HCT116 (cell line): ENCODE measurements at regions not wholly inside any gene's neighbourhood (a gene's known extent, or its start where the extent isn't known, plus 50 kb on each side); places are given as distances from the start of the nearest gene placed in this dataset.

Experiments used
- ATAC-seq: fragments of 200-7000 bp; cut with Tn5 transposase; 2 replicates; pipeline ENCODE4 v1.9.1; 2020; ENCODE audit warnings: mild to moderate bottlenecking, moderate library complexity
- BruUV-seq: library from RNA; stranded (reverse); fragments of 400-500 nt; replicated peaks from 2 replicates; lab custom pipeline; 2021; lab: Mats Ljungman, UMichigan
- CTCF ChIA-PET: fragments of 300-600 bp; sonication (Branson Sonifier 250); formaldehyde crosslinking; loops from one replicate; lab custom pipeline; 2021; ENCODE audit warnings: antibody characterized with exemption; lab: Charles Lee
- POLR2A ChIA-PET: fragments of 300-600, 350-600 bp; sonication (Branson Sonifier 250); formaldehyde crosslinking; loops from one replicate; lab custom pipeline; 2021; ENCODE audit warnings: antibody characterized with exemption; lab: Charles Lee
- RAD21 ChIA-PET, 2 experiments: fragments of 300-600 bp; sonication (Branson Sonifier 250); formaldehyde crosslinking; loops; one replicate each; lab custom pipeline; 2023; ENCODE audit warnings: low total read pairs in 2 of 2; ENCODE audit not compliant: uncharacterized antibody in 2 of 2, unreplicated experiment in 2 of 2, low non-redundant PET in 1 of 2; lab: Charles Lee
- DNase-seq: peaks from one replicate; pipeline ENCODE4 v3.0.0-alpha.2; 2010; ENCODE audit warnings: low read depth, low spot score
- H2AFZ ChIP-seq: fragments of 200-600 bp; shearing (Covaris generic), sonication (generic); 2 replicates; pipeline ENCODE4 v1.6.1; 2017; ENCODE audit warnings: low read depth, mixed run types, mixed read lengths, antibody characterized with exemption, low read length; ENCODE audit not compliant: poor library complexity, severe bottlenecking
- H3K27ac ChIP-seq: 2 replicates; pipeline ENCODE4 v1.5.1; 2012; ENCODE audit warnings: low read depth, low read length
- H3K27me3 ChIP-seq: fragments of 200-600 bp; sonication (generic); 2 replicates; pipeline ENCODE4 v1.6.1; 2016; ENCODE audit warnings: mixed run types, low read length, mixed read lengths; ENCODE audit not compliant: insufficient read depth
- H3K36me3 ChIP-seq, 2 experiments: fragments of 200-500 bp in 1 of 2; fragments of 200-600 bp in 1 of 2; sonication (Bioruptor generic) in 1 of 2; sonication (generic) in 1 of 2; 2 replicates each; pipeline versions ENCODE4 v1.5.1 to v1.6.1; 2014 to 2016; ENCODE audit warnings: low read length in 2 of 2, inconsistent platforms in 1 of 2, mixed read lengths in 1 of 2, mixed run types in 1 of 2; ENCODE audit not compliant: insufficient read depth in 2 of 2, control insufficient read depth in 1 of 2
- H3K4me1 ChIP-seq, 2 experiments: fragments of 200-600 bp in 1 of 2; sonication (generic) in 1 of 2; 2 replicates each; pipeline versions ENCODE4 v1.5.1 to v1.6.1; 2012 to 2017; ENCODE audit warnings: low read length in 2 of 2, inconsistent platforms in 1 of 2, mild to moderate bottlenecking in 1 of 2, mixed read lengths in 1 of 2, mixed run types in 1 of 2, moderate library complexity in 1 of 2; ENCODE audit not compliant: insufficient read depth in 2 of 2, control insufficient read depth in 1 of 2
- H3K4me2 ChIP-seq: fragments of 200-600 bp; sonication (generic); 2 replicates; pipeline ENCODE4 v1.6.1; 2017; ENCODE audit warnings: mixed run types, low read length, mixed read lengths
- H3K4me3 ChIP-seq, 2 experiments: fragments of 200-600 bp in 1 of 2; sonication (generic) in 1 of 2; replicated peaks in 1 of 2; 2 replicates each; pipeline ENCODE4 v1.5.1; 2011 to 2016; ENCODE audit warnings: low read length in 2 of 2, control low read depth in 1 of 2, low read depth in 1 of 2, mild to moderate bottlenecking in 1 of 2, mixed read lengths in 1 of 2, mixed run types in 1 of 2
- H3K79me2 ChIP-seq: fragments of 200-600 bp; sonication (generic); 2 replicates; pipeline ENCODE4 v1.6.1; 2017; ENCODE audit warnings: mild to moderate bottlenecking, mixed run types, low read length, moderate library complexity, mixed read lengths; ENCODE audit not compliant: insufficient read depth
- H3K9ac ChIP-seq: fragments of 200-600 bp; sonication (generic); 2 replicates; pipeline ENCODE4 v1.6.1; 2016; ENCODE audit warnings: low read length, mixed read lengths
- H3K9me2 ChIP-seq: fragments of 200-600 bp; sonication (generic), shearing (Covaris generic); 2 replicates; pipeline ENCODE4 v1.6.1; 2017; ENCODE audit warnings: mixed run types, mild to moderate bottlenecking, moderate library complexity; ENCODE audit not compliant: insufficient read depth
- H3K9me3 ChIP-seq, 2 experiments: fragments of 200-500 bp in 1 of 2; fragments of 200-600 bp in 1 of 2; sonication (Bioruptor generic) in 1 of 2; sonication (generic) in 1 of 2; 2 replicates each; pipeline ENCODE4 v1.6.1; 2014 to 2017; ENCODE audit warnings: low read length in 2 of 2, mixed read lengths in 2 of 2, inconsistent platforms in 1 of 2, low read depth in 1 of 2, mild to moderate bottlenecking in 1 of 2, mixed run types in 1 of 2, moderate library complexity in 1 of 2; ENCODE audit not compliant: control insufficient read depth in 1 of 2, insufficient read depth in 1 of 2
- H4K20me1 ChIP-seq: fragments of 200-600 bp; sonication (generic), shearing (Covaris generic); 2 replicates; pipeline ENCODE4 v1.6.1; 2017; ENCODE audit warnings: mixed run types, mild to moderate bottlenecking, moderate library complexity; ENCODE audit not compliant: insufficient read depth
- CBX3 ChIP-seq: IDR thresholded peaks from 2 replicates; pipeline ENCODE4 v1.6.1; 2012; ENCODE audit warnings: low read depth
- CEBPB ChIP-seq: IDR thresholded peaks from 2 replicates; pipeline ENCODE4 v1.6.1; 2012; ENCODE audit warnings: low read depth
- EGR1 ChIP-seq: IDR thresholded peaks from 2 replicates; pipeline ENCODE4 v1.6.1; 2012; ENCODE audit warnings: low read depth
- EZH2 ChIP-seq: fragments of 200-600 bp; sonication (generic); IDR thresholded peaks from 2 replicates; pipeline ENCODE4 v1.6.1; 2017; ENCODE audit warnings: antibody characterized with exemption, mixed run types
- EZH2phosphoT487 ChIP-seq: fragments of 200-600 bp; IDR thresholded peaks from 2 replicates; pipeline ENCODE4 v1.6.1; 2018; ENCODE audit warnings: antibody characterized with exemption, borderline replicate concordance
- JUND ChIP-seq: IDR thresholded peaks from 2 replicates; pipeline ENCODE4 v1.6.1; 2012
- POLR2A ChIP-seq: IDR thresholded peaks from 2 replicates; pipeline ENCODE4 v1.7.0; 2011; ENCODE audit warnings: borderline replicate concordance; ENCODE audit not compliant: insufficient read depth, insufficient read length; ENCODE audit errors: extremely low read depth
- POLR2AphosphoS5 ChIP-seq: IDR thresholded peaks from 2 replicates; pipeline ENCODE4 v1.6.1; 2011; ENCODE audit warnings: mild to moderate bottlenecking, low read depth, low read length, moderate library complexity
- RAD21 ChIP-seq: IDR thresholded peaks from 2 replicates; pipeline ENCODE4 v1.6.1; 2012; ENCODE audit warnings: low read depth, mild to moderate bottlenecking
- REST ChIP-seq: IDR thresholded peaks from 2 replicates; pipeline ENCODE4 v1.6.1; 2012; ENCODE audit warnings: low read depth
- YY1 ChIP-seq: IDR thresholded peaks from 2 replicates; pipeline ENCODE4 v1.6.1; 2011; ENCODE audit warnings: low read length, low read depth, moderate library complexity, mild to moderate bottlenecking; ENCODE audit not compliant: insufficient replicate concordance; ENCODE audit errors: extremely low read depth
- ZBTB33 ChIP-seq: IDR thresholded peaks from 2 replicates; pipeline ENCODE4 v1.6.1; 2011; ENCODE audit warnings: mild to moderate bottlenecking, low read length, moderate library complexity; ENCODE audit not compliant: insufficient replicate concordance; ENCODE audit errors: extremely low read depth
- ZFX ChIP-seq: fragments of 450-650 bp; IDR thresholded peaks from 2 replicates; pipeline ENCODE4 v1.6.1; 2017
- ZNF274 ChIP-seq: fragments of 200-500 bp; sonication (Bioruptor generic); IDR thresholded peaks from 2 replicates; pipeline ENCODE4 v1.6.1; 2014; ENCODE audit warnings: mild to moderate bottlenecking, low read depth, low read length, inconsistent platforms
- intact Hi-C: fragments of 100-400 bp; cut with micrococcal nuclease; formaldehyde crosslinking; loops from 2 replicates; pipeline ENCODE4 v1.10.0; 2022
- TF ChIP-seq, protein P1 (sequence below): IDR thresholded peaks from 2 replicates; pipeline ENCODE4 v1.6.1; 2012
- TF ChIP-seq, protein P2 (sequence below): IDR thresholded peaks from 2 replicates; pipeline ENCODE4 v1.6.1; 2012

DNA sequence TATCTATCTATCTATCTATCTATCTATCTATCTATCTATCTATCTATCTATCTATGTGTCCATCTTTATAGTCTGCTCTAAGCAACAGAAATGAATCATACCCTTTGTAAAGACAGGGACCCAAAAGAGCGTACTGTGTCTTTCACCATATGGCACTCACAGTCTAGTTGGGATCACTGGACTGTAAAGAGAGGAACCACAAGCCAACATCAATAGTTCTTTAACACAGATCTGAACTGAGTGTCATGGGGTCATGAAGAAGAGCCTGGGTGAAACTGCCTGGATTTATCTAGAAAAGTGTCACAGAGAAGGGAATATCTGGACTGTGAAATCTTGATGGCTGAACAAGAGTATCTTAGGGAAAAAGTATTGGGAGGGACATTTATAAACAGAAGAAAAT is 619.1 kb upstream of the SOX9 start:
- H3K27me3 ChIP-seq, result no peaks in the 10 kb centered on the region
- no peak overlapping the region for H3K4me2 ChIP-seq
- H3K9me2 ChIP-seq, result no peaks in the 10 kb centered on the region
- intact Hi-C loops, result no loop called here
- no TSS peak for BruUV-seq
- H3K9me3 ChIP-seq, result no peaks in the 10 kb centered on the region
- ChIA-PET CTCF (no interaction called here), POLR2A (no interaction called here), RAD21 (no interaction called here)
- H3K4me1 ChIP-seq, result no peaks in the 10 kb centered on the region
- H3K4me3 ChIP-seq, result no peak overlapping the region
- no peak overlapping the region for H3K9ac ChIP-seq
- no peak overlapping the region for H3K27ac ChIP-seq
- no peaks in the 10 kb centered on the region for H3K79me2 ChIP-seq
- no peak for DNase-seq
- no peaks in the 10 kb centered on the region for H4K20me1 ChIP-seq
- H3K36me3 ChIP-seq, result no peaks in the 10 kb centered on the region
- H2AFZ ChIP-seq, result no peak overlapping the region
- TF ChIP-seq JUND, result no peak
- no peak for TF ChIP-seq EZH2phosphoT487
- TF ChIP-seq CBX3, result no peak
- TF ChIP-seq YY1, result no peak
- TF ChIP-seq, protein P1, sequence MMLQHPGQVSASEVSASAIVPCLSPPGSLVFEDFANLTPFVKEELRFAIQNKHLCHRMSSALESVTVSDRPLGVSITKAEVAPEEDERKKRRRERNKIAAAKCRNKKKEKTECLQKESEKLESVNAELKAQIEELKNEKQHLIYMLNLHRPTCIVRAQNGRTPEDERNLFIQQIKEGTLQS, result no peak
- TF ChIP-seq, protein P2, sequence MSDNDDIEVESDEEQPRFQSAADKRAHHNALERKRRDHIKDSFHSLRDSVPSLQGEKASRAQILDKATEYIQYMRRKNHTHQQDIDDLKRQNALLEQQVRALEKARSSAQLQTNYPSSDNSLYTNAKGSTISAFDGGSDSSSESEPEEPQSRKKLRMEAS, result no peak
- TF ChIP-seq POLR2A, result no peak
- no peak for ATAC-seq

- BruUV-seq, result no TSS peak
- no peak for DNase-seq
- no peak overlapping the region for H3K9ac ChIP-seq
- H3K4me1 ChIP-seq, result no peaks in the 10 kb centered on the region
- no peaks in the 10 kb centered on the region for H4K20me1 ChIP-seq
- no peaks in the 10 kb centered on the region for H3K36me3 ChIP-seq
- ChIA-PET RAD21 (no interaction called here), CTCF (no interaction called here), POLR2A (no interaction called here)
- intact Hi-C loops, result no loop called here
- H3K79me2 ChIP-seq, result no peaks in the 10 kb centered on the region
- H3K9me3 ChIP-seq, result no peaks in the 10 kb centered on the region
- no peak overlapping the region for H3K4me3 ChIP-seq
- no peak overlapping the region for H2AFZ ChIP-seq
- H3K4me2 ChIP-seq, result no peak overlapping the region
- H3K27me3 ChIP-seq, result no peaks in the 10 kb centered on the region
- ATAC-seq, result no peak
- no peaks in the 10 kb centered on the region for H3K9me2 ChIP-seq
- no peak overlapping the region for H3K27ac ChIP-seq
- no peak for TF ChIP-seq YY1
- no peak for TF ChIP-seq ZNF274
- no peak for TF ChIP-seq POLR2AphosphoS5
- no peak for TF ChIP-seq ZFX
- TF ChIP-seq REST, result no peak
- TF ChIP-seq CBX3, result no peak
- no peak for TF ChIP-seq CEBPB
- no peak for TF ChIP-seq EZH2phosphoT487
- no peak for TF ChIP-seq ZBTB33
- TF ChIP-seq RAD21, result no peak
- TF ChIP-seq EGR1, result no peak
- TF ChIP-seq, protein P2, result no peak
- no peak for TF ChIP-seq EZH2
These were observed 618.4 kb upstream of the SOX9 start for GRCh38 chr17:71502443-71502842.
